ENCODE measurements at regions not wholly inside any gene's neighbourhood (a gene's known extent, or its start where the extent isn't known, plus 50 kb on each side); places are given as distances from the start of the nearest gene placed in this dataset.

DNA sequence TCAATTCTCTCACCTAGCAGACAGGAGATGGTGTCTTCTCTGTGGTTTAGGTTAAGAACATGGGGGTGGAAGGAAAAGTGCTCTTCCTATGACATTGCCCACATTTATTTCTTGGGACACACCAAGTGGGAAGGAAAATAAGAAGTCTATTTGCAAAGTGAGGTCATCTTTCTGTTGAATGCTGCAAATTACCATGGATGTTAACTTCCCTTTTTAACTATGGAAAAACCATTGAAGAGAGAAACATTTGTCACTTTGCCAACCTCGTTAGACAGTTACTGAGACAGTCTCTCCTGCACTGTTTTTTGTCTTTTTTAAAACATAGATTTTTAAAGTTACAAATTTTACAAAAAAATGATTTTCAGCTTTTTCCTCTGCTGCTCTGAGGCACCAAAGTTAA is 72.8 kb upstream of the BEND4 start:
- H2BK120ac ChIP-seq (ENCODE audit: low read depth, low read length, poor library complexity, severe bottlenecking): no peak overlapping the region
- H4K5ac ChIP-seq (ENCODE audit: insufficient read length, low read depth, low read length): no peak overlapping the region
- no peak overlapping the region for H3K23ac ChIP-seq (ENCODE audit: insufficient read length, low read depth, low read length)
- H2BK12ac ChIP-seq (ENCODE audit: insufficient read length, low read depth, low read length): no peak overlapping the region
- H2AFZ ChIP-seq (ENCODE audit: low read length): no peak overlapping the region
- no peak overlapping the region for H2BK15ac ChIP-seq (ENCODE audit: low read depth, low read length)
- peaks cover 12 to 13% of the 10 kb centered on the region in 2 experiments for H3K4me1 Mint-ChIP-seq
- H3K18ac ChIP-seq (ENCODE audit: insufficient read length, low read depth, low read length): no peak overlapping the region
- peaks cover 2% of the 10 kb centered on the region for H4K20me1 ChIP-seq (ENCODE audit: control insufficient read depth, insufficient read depth, insufficient read length)
- no peak overlapping the region for H3K4me2 ChIP-seq (ENCODE audit: insufficient read depth, insufficient read length, low read length)
- TF ChIP-seq, protein P1, sequence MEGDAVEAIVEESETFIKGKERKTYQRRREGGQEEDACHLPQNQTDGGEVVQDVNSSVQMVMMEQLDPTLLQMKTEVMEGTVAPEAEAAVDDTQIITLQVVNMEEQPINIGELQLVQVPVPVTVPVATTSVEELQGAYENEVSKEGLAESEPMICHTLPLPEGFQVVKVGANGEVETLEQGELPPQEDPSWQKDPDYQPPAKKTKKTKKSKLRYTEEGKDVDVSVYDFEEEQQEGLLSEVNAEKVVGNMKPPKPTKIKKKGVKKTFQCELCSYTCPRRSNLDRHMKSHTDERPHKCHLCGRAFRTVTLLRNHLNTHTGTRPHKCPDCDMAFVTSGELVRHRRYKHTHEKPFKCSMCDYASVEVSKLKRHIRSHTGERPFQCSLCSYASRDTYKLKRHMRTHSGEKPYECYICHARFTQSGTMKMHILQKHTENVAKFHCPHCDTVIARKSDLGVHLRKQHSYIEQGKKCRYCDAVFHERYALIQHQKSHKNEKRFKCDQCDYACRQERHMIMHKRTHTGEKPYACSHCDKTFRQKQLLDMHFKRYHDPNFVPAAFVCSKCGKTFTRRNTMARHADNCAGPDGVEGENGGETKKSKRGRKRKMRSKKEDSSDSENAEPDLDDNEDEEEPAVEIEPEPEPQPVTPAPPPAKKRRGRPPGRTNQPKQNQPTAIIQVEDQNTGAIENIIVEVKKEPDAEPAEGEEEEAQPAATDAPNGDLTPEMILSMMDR (conservative IDR thresholded peaks at IDR 0.05): no peak
- no CpG with 5 or more reads among the region's 1 CpG for WGBS (ENCODE audit: extremely low coverage, insufficient read length, low lambda C conversion rate)
- H3K27me3 Mint-ChIP-seq (ENCODE audit: low read depth): no peaks in the 10 kb centered on the region
- H3K4ac ChIP-seq (ENCODE audit: low read depth, low read length): no peak overlapping the region
- H3K27me3 ChIP-seq (ENCODE audit: insufficient read depth, low read length): no peaks in the 10 kb centered on the region
- no peak overlapping the region for H2BK20ac ChIP-seq (ENCODE audit: low read depth, low read length, poor library complexity, severe bottlenecking)
- H3K4me1 ChIP-seq (ENCODE audit: insufficient read depth, low read length): no peaks in the 10 kb centered on the region
- H4K8ac ChIP-seq (replicated peaks; ENCODE audit: insufficient read length, low read depth, low read length): no peak overlapping the region
- no peak overlapping the region for H3T11ph ChIP-seq (ENCODE audit: low read length)
- no peak overlapping the region for H2BK5ac ChIP-seq (ENCODE audit: insufficient read length, low read length)
- H3K23me2 ChIP-seq (ENCODE audit: insufficient read length, low read depth, low read length, poor library complexity, severe bottlenecking): no peaks in the 10 kb centered on the region
- H3K79me1 ChIP-seq (ENCODE audit: insufficient read depth, low read depth, low read length, poor library complexity, severe bottlenecking): no peaks in the 10 kb centered on the region
- H4K91ac ChIP-seq (ENCODE audit: insufficient read length, low read depth, low read length): no peak overlapping the region
- no peak overlapping the region for H3K14ac ChIP-seq (ENCODE audit: insufficient read depth, low read length)
- H3K36me3 Mint-ChIP-seq (ENCODE audit: insufficient read depth in 1 of 3, low read depth in 3 of 3): no peaks in the 10 kb centered on the region
- H3K4me3 Mint-ChIP-seq: no peak overlapping the region
- no peak overlapping the region for H3K27ac ChIP-seq (ENCODE audit: insufficient read length, low read depth, low read length)
- no peak for DNase-seq
- no peaks in the 10 kb centered on the region for H3K9me3 ChIP-seq (ENCODE audit: control insufficient read depth, low read depth, low read length)
- H3K27ac Mint-ChIP-seq: no peak overlapping the region
- no peaks in the 10 kb centered on the region; a peak in 1 of 5 replicates for H3K9me3 Mint-ChIP-seq
- no peaks in the 10 kb centered on the region for H3K79me2 ChIP-seq (ENCODE audit: insufficient read depth, low read length)
- H3K56ac ChIP-seq (ENCODE audit: insufficient read length, low read depth, low read length): no peak overlapping the region
- no peak overlapping the region for H3K9ac ChIP-seq (ENCODE audit: extremely low read depth, insufficient read length, low read length)
- no peak overlapping the region for H2AK5ac ChIP-seq (ENCODE audit: insufficient read length, low read length)

Measured in H9 (cell line).